HG03045 (cell line): ENCODE measurements at regions not wholly inside any gene's neighbourhood (a gene's known extent, or its start where the extent isn't known, plus 50 kb on each side); places are given as distances from the start of the nearest gene placed in this dataset.

Experiments
- ATAC-seq: cut with Tn5 transposase; IDR thresholded peaks from one replicate; pipeline ENCODE4 v1.9.1; 2021; ENCODE audit warnings: mild to moderate bottlenecking, moderate library complexity; ENCODE audit not compliant: unreplicated experiment

GRCh38 chr7:69126896-69127479 lies 471.3 kb upstream of the AUTS2 start:
- no peak for ATAC-seq

- no peak for ATAC-seq
These were observed 468.8 kb upstream of the AUTS2 start for GRCh38 chr7:69129524-69129923.

GRCh38 chr7:69129951-69130350 lies 468.3 kb upstream of the AUTS2 start:
- ATAC-seq = no peak

GRCh38 chr7:69130396-69130795 lies 467.9 kb upstream of the AUTS2 start:
- no peak for ATAC-seq

- ATAC-seq = no peak
These were observed 464.0 kb upstream of the AUTS2 start for GRCh38 chr7:69134316-69134715.

- ATAC-seq = no peak
These were observed 450.6 kb upstream of the AUTS2 start for GRCh38 chr7:69147631-69148030.

- ATAC-seq = no peak
These were observed 448.2 kb upstream of the AUTS2 start for GRCh38 chr7:69149804-69150782.

GRCh38 chr7:69162326-69162725 lies 435.9 kb upstream of the AUTS2 start:
- ATAC-seq = no peak

- no peak for ATAC-seq
These were observed 435.2 kb upstream of the AUTS2 start for GRCh38 chr7:69162931-69163670.

- ATAC-seq = no peak
These were observed 431.2 kb upstream of the AUTS2 start for GRCh38 chr7:69166979-69167516.

GRCh38 chr7:69169386-69169785 lies 428.9 kb upstream of the AUTS2 start:
- no peak for ATAC-seq

GRCh38 chr7:69172357-69173077 lies 425.8 kb upstream of the AUTS2 start:
- no peak for ATAC-seq

GRCh38 chr7:69173341-69173740 lies 424.9 kb upstream of the AUTS2 start:
- no peak for ATAC-seq

GRCh38 chr7:69173846-69174245 lies 424.4 kb upstream of the AUTS2 start:
- ATAC-seq = no peak

- no peak for ATAC-seq
These were observed 421.4 kb upstream of the AUTS2 start for GRCh38 chr7:69176841-69177240.

GRCh38 chr7:69177461-69177861 lies 420.8 kb upstream of the AUTS2 start:
- no peak for ATAC-seq

- ATAC-seq = no peak
These were observed 420.3 kb upstream of the AUTS2 start for GRCh38 chr7:69177941-69178494.

GRCh38 chr7:69180662-69181061 lies 417.6 kb upstream of the AUTS2 start:
- ATAC-seq = no peak

GRCh38 chr7:69182596-69183467 lies 415.4 kb upstream of the AUTS2 start:
- no peak for ATAC-seq
